ENCODE measurements at regions not wholly inside any gene's neighbourhood (a gene's known extent, or its start where the extent isn't known, plus 50 kb on each side); places are given as distances from the start of the nearest gene placed in this dataset.

DNA sequence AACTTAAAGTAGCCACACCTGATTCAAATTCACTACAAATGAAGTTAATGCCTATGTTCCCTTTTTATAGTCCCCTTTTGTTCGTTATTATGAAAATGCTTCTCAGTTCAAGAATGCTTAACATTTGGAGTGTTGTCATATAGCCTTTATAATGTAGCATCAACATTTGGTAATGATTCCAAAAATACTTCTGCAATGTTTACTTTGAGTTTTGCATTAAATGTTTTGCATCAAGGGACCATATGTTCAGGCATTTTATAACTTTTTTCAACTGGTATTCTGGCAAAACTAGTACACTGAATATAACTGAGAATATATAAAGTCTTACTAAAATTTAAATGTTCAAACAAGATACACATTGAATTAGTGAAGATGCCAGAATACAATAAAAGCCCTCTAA, 209.6 kb upstream of the SLC16A7 start:
- 67 to 85% (median 74%) methylated on average over 1 of the region's 1 CpG for WGBS, 5 donors
- intact Hi-C loops (cut with DNase I; ENCODE audit: low total_unique reads) = no loop called here
- no peak overlapping the region for H3K4me3 ChIP-seq
- no peaks in the 10 kb centered on the region for H3K9me3 ChIP-seq
- no peaks in the 10 kb centered on the region for H3K27me3 ChIP-seq
- TF ChIP-seq POLR2A (IDR thresholded peaks at IDR 0.05) = no peak
- TF ChIP-seq EP300 (IDR thresholded peaks at IDR 0.05) = no peak
- TF ChIP-seq POLR2AphosphoS5 (IDR thresholded peaks at IDR 0.05) = no peak
- TF ChIP-seq, protein P1, sequence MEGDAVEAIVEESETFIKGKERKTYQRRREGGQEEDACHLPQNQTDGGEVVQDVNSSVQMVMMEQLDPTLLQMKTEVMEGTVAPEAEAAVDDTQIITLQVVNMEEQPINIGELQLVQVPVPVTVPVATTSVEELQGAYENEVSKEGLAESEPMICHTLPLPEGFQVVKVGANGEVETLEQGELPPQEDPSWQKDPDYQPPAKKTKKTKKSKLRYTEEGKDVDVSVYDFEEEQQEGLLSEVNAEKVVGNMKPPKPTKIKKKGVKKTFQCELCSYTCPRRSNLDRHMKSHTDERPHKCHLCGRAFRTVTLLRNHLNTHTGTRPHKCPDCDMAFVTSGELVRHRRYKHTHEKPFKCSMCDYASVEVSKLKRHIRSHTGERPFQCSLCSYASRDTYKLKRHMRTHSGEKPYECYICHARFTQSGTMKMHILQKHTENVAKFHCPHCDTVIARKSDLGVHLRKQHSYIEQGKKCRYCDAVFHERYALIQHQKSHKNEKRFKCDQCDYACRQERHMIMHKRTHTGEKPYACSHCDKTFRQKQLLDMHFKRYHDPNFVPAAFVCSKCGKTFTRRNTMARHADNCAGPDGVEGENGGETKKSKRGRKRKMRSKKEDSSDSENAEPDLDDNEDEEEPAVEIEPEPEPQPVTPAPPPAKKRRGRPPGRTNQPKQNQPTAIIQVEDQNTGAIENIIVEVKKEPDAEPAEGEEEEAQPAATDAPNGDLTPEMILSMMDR (IDR thresholded peaks at IDR 0.05) = no peak
- no peak overlapping the region for H3K27ac ChIP-seq
- no peaks in the 10 kb centered on the region for H3K36me3 ChIP-seq
- no peak for DNase-seq
- peaks cover 0 to 7% (median 0%) of the 10 kb centered on the region in 4 donors for H3K4me1 ChIP-seq

DNA sequence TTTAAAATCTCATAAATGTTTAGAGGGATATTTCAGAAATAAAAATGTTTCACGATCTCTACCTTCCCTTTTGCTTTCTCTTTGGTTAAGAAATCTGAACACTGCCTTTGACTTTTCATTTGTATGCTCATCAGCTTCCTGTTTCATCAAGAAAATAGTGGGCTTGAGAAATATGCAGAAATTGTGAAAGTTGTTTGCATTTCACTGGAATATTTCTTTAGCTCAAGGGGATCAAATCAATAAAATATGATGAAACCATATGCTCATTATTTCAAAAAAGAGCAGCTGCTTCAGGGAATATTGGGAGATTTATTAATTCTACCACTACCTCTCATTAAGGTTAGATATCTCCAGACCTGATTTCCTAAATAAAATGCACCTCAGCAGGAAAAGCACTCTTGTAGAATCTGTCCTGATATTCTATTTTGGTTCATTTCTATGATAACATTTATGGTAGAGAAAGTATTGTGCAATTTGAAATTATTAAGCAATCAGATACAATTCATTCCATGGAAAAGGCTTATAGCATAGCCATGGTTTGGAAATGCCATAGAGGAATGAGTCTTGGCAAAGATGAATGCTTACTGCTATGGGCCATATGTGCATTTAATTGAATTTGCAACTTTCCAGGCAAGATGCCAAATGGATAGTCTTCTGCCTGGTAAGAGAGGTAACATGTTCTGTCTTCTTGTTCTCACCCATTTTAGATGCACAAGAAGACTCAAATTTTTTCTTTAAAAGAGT, 212.6 kb upstream of the SLC16A7 start:
- Histone ChIP-seq H3K27ac (no peak overlapping the region), H3K9me3 (no peaks in the 10 kb centered on the region), H3K36me3 (no peaks in the 10 kb centered on the region), H3K4me3 (no peak overlapping the region), H3K27me3 (no peaks in the 10 kb centered on the region), H3K4me1 (peaks cover 0 to 7% (median 0%) of the 10 kb centered on the region in 4 donors)
- intact Hi-C loops (cut with DNase I; ENCODE audit: low total_unique reads) = no loop called here
- WGBS, 5 donors = 62 to 77% (median 67%) methylated on average over 1 of the region's 1 CpG
- peak in 1 of 2 donors; percentile 18 for DNase-seq
- TF ChIP-seq, protein P1 (IDR thresholded peaks at IDR 0.05) = no peak
- TF ChIP-seq POLR2AphosphoS5 (IDR thresholded peaks at IDR 0.05) = no peak
- TF ChIP-seq POLR2A (IDR thresholded peaks at IDR 0.05) = no peak
- TF ChIP-seq EP300 (IDR thresholded peaks at IDR 0.05) = no peak

DNA sequence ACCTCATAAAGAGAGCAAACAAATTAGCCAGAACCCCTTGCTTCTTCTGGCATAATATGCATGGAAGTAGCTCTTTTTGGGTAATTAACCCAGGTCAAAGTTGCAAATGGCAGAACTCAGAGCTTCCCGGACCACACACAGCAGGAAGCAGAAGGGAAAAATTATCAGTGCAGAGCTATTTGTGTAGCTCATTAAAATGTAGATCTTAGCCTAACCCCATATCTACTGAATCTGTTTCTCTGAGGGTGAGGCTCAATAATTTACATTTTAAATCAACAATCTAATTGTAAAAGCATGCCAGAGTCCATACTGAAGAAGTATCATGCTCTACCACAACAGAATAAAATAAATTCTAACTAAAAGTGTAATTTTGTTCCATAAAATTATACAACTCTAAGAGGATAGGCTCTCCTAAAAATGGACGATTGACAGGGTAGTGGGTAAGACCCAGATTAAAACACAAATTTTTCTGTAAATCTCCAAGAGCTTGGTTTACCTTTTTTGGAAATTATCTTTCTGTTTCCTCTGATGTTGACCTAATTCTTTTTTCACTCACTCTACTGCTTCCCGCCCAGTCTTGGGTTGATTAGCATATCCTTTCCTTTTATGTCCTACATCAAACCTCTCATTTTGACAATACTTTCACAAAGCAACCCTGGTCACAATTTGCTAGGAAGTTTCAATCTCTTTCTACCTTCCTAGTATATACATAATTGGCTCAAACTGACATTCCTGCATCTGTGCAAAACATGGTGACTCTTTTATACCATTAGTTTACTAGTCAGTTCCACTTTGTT, 213.3 kb upstream of the SLC16A7 start:
- H3K4me1 ChIP-seq = peaks cover 0 to 7% (median 0%) of the 10 kb centered on the region in 4 donors
- no peak for DNase-seq
- H3K27ac ChIP-seq = no peak overlapping the region
- TF ChIP-seq, protein P1 (IDR thresholded peaks at IDR 0.05) = no peak
- TF ChIP-seq EP300 (IDR thresholded peaks at IDR 0.05) = no peak
- no peak for TF ChIP-seq POLR2AphosphoS5 (IDR thresholded peaks at IDR 0.05)
- TF ChIP-seq POLR2A (IDR thresholded peaks at IDR 0.05) = no peak
- H3K27me3 ChIP-seq = no peaks in the 10 kb centered on the region
- no peaks in the 10 kb centered on the region for H3K9me3 ChIP-seq
- no peak overlapping the region for H3K4me3 ChIP-seq
- intact Hi-C loops (cut with DNase I; ENCODE audit: low total_unique reads) = no loop called here
- 56 to 69% (median 65%) methylated on average over 3 of the region's 3 CpGs for WGBS, 5 donors
- H3K36me3 ChIP-seq = no peaks in the 10 kb centered on the region

DNA sequence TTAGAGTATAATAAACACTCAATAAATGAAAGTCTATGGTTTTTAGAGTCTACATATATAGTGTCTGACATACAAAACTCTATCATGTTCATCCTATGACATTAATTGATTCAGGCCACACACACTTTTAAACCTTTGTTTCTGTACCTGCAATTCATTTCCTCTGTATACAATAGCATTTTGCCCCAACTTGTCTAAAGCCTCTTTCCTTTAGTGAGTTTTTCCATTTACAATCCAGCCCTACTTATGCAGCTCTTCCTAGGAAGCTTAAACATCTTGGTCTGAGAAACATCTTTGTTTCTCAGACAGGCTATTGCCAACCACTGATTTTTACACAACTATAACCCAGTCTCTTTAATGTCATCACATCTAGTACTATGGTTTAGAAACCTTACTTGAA, 214.7 kb upstream of the SLC16A7 start:
- peaks cover 0 to 7% (median 0%) of the 10 kb centered on the region in 4 donors for H3K4me1 ChIP-seq
- H3K27me3 ChIP-seq = no peaks in the 10 kb centered on the region
- TF ChIP-seq POLR2AphosphoS5 (IDR thresholded peaks at IDR 0.05) (no peak), POLR2A (IDR thresholded peaks at IDR 0.05) (no peak), EP300 (IDR thresholded peaks at IDR 0.05) (no peak)
- TF ChIP-seq, protein P1 (IDR thresholded peaks at IDR 0.05) = no peak
- intact Hi-C loops (cut with DNase I; ENCODE audit: low total_unique reads) = no loop called here
- no peak overlapping the region for H3K4me3 ChIP-seq
- H3K27ac ChIP-seq = no peak overlapping the region
- no peaks in the 10 kb centered on the region for H3K36me3 ChIP-seq
- DNase-seq = no peak
- no peaks in the 10 kb centered on the region for H3K9me3 ChIP-seq

Measured in stomach (tissue), 8 donors.